H9 (cell line): ENCODE measurements at regions not wholly inside any gene's neighbourhood (a gene's known extent, or its start where the extent isn't known, plus 50 kb on each side); places are given as distances from the start of the nearest gene placed in this dataset.

Source experiments
- DNase-seq: peaks from one replicate; pipeline ENCODE4 v3.0.0-alpha.2; 2017
- H2AFZ ChIP-seq: one replicate; pipeline ENCODE4 v1.6.1; 2013; ENCODE audit warnings: mild to moderate bottlenecking, low read length, control low read depth, moderate library complexity
- H2AK5ac ChIP-seq: 2 replicates; pipeline ENCODE4 v1.6.1; 2013; ENCODE audit warnings: low read length, control low read depth, mixed read lengths; ENCODE audit not compliant: insufficient read length
- H2BK120ac ChIP-seq: one replicate; pipeline ENCODE4 v1.6.1; 2013; ENCODE audit warnings: low read depth, mild to moderate bottlenecking, low read length, control low read depth, inconsistent platforms; ENCODE audit not compliant: poor library complexity, severe bottlenecking
- H2BK12ac ChIP-seq: 2 replicates; pipeline ENCODE4 v1.6.1; 2013; ENCODE audit warnings: low read length, control low read depth, mixed read lengths, low read depth; ENCODE audit not compliant: insufficient read length
- H2BK15ac ChIP-seq: 2 replicates; pipeline ENCODE4 v1.6.1; 2013; ENCODE audit warnings: low read depth, low read length, control low read depth
- H2BK20ac ChIP-seq: one replicate; pipeline ENCODE4 v1.6.1; 2013; ENCODE audit warnings: low read depth, mild to moderate bottlenecking, low read length, control low read depth, inconsistent platforms; ENCODE audit not compliant: poor library complexity, severe bottlenecking
- H2BK5ac ChIP-seq: 2 replicates; pipeline ENCODE4 v1.6.1; 2013; ENCODE audit warnings: low read length, control low read depth, mixed read lengths; ENCODE audit not compliant: insufficient read length
- H3K14ac ChIP-seq: 2 replicates; pipeline ENCODE4 v1.6.1; 2013; ENCODE audit warnings: low read length, control low read depth; ENCODE audit not compliant: insufficient read depth
- H3K18ac ChIP-seq: 2 replicates; pipeline ENCODE4 v1.6.1; 2013; ENCODE audit warnings: low read depth, mild to moderate bottlenecking, mixed read lengths, low read length, control low read depth; ENCODE audit not compliant: insufficient read length
- H3K23ac ChIP-seq: 2 replicates; pipeline ENCODE4 v1.6.1; 2013; ENCODE audit warnings: low read length, control low read depth, mixed read lengths, low read depth; ENCODE audit not compliant: insufficient read length
- H3K23me2 ChIP-seq: 2 replicates; pipeline ENCODE4 v1.6.1; 2013; ENCODE audit warnings: low read depth, mild to moderate bottlenecking, mixed read lengths, low read length, control low read depth; ENCODE audit not compliant: insufficient read length, poor library complexity, severe bottlenecking
- H3K27ac ChIP-seq: 2 replicates; pipeline ENCODE4 v1.5.1; 2013; ENCODE audit warnings: low read length, control low read depth, mixed read lengths, low read depth; ENCODE audit not compliant: insufficient read length
- H3K27me3 ChIP-seq: 2 replicates; pipeline ENCODE4 v1.6.1; 2013; ENCODE audit warnings: low read length, control low read depth, inconsistent platforms; ENCODE audit not compliant: insufficient read depth
- H3K4ac ChIP-seq: 2 replicates; pipeline ENCODE4 v1.6.1; 2013; ENCODE audit warnings: low read depth, mild to moderate bottlenecking, control low read depth, inconsistent platforms, low read length, moderate library complexity
- H3K4me1 ChIP-seq: 2 replicates; pipeline ENCODE4 v1.6.1; 2013; ENCODE audit warnings: low read length, control low read depth, inconsistent platforms; ENCODE audit not compliant: insufficient read depth
- H3K4me2 ChIP-seq: 2 replicates; pipeline ENCODE4 v1.6.1; 2013; ENCODE audit warnings: low read length, control low read depth, mixed read lengths; ENCODE audit not compliant: insufficient read length, insufficient read depth
- H3K56ac ChIP-seq: 2 replicates; pipeline ENCODE4 v1.6.1; 2013; ENCODE audit warnings: low read depth, mild to moderate bottlenecking, mixed read lengths, low read length, control low read depth; ENCODE audit not compliant: insufficient read length
- H3K79me1 ChIP-seq: 2 replicates; pipeline ENCODE4 v1.6.1; 2013; ENCODE audit warnings: low read depth, mild to moderate bottlenecking, moderate library complexity, low read length, control low read depth, inconsistent platforms; ENCODE audit not compliant: insufficient read depth, poor library complexity, severe bottlenecking
- H3K79me2 ChIP-seq: 2 replicates; pipeline ENCODE4 v1.6.1; 2013; ENCODE audit warnings: low read length, control low read depth, inconsistent platforms; ENCODE audit not compliant: insufficient read depth
- H3K9ac ChIP-seq: 2 replicates; pipeline ENCODE4 v1.6.1; 2013; ENCODE audit warnings: low read length, control low read depth, mixed read lengths; ENCODE audit not compliant: insufficient read length; ENCODE audit errors: extremely low read depth
- H3K9me3 ChIP-seq: one replicate; pipeline ENCODE4 v1.6.1; 2013; ENCODE audit warnings: low read depth, low read length, inconsistent platforms; ENCODE audit not compliant: control insufficient read depth
- H3T11ph ChIP-seq: one replicate; pipeline ENCODE4 v1.6.1; 2013; ENCODE audit warnings: mild to moderate bottlenecking, low read length, control low read depth, inconsistent platforms
- H4K20me1 ChIP-seq: one replicate; pipeline ENCODE4 v1.6.1; 2013; ENCODE audit not compliant: control insufficient read depth, insufficient read length, insufficient read depth
- H4K5ac ChIP-seq: 2 replicates; pipeline ENCODE4 v1.6.1; 2013; ENCODE audit warnings: low read depth, mild to moderate bottlenecking, mixed read lengths, low read length, control low read depth; ENCODE audit not compliant: insufficient read length
- H4K8ac ChIP-seq: replicated peaks from 2 replicates; pipeline ENCODE4 v1.6.1; 2013; ENCODE audit warnings: low read length, control low read depth, mixed read lengths, low read depth; ENCODE audit not compliant: insufficient read length
- H4K91ac ChIP-seq: 2 replicates; pipeline ENCODE4 v1.6.1; 2013; ENCODE audit warnings: low read depth, mild to moderate bottlenecking, moderate library complexity, mixed read lengths, low read length, control low read depth; ENCODE audit not compliant: insufficient read length
- H3K27ac Mint-ChIP-seq, 3 experiments: 2 replicates in 2 of 3; 3 replicates in 1 of 3; pipeline ENCODE4 v1.8.0; 2020 to 2021; ENCODE audit warnings: mixed read lengths in 3 of 3, mild to moderate bottlenecking in 1 of 3, moderate library complexity in 1 of 3
- H3K27me3 Mint-ChIP-seq: 2 replicates; pipeline ENCODE4 v1.8.0; 2021; ENCODE audit warnings: low read depth, mild to moderate bottlenecking, moderate library complexity, mixed read lengths
- H3K36me3 Mint-ChIP-seq, 3 experiments: 2 replicates in 2 of 3; 3 replicates in 1 of 3; pipeline ENCODE4 v1.8.0; 2020 to 2021; ENCODE audit warnings: low read depth in 3 of 3, mixed read lengths in 3 of 3; ENCODE audit not compliant: insufficient read depth in 1 of 3
- H3K4me1 Mint-ChIP-seq, 2 experiments: 2 replicates each; pipeline ENCODE4 v1.8.0; 2020; ENCODE audit warnings: mixed read lengths in 2 of 2
- H3K4me3 Mint-ChIP-seq, 2 experiments: 2 replicates in 1 of 2; 3 replicates in 1 of 2; pipeline ENCODE4 v1.8.0; 2020 to 2021; ENCODE audit warnings: mild to moderate bottlenecking in 2 of 2, mixed read lengths in 2 of 2, moderate library complexity in 1 of 2
- H3K9me3 Mint-ChIP-seq, 2 experiments: 2 replicates in 1 of 2; 3 replicates in 1 of 2; pipeline ENCODE4 v1.8.0; 2020; ENCODE audit warnings: mild to moderate bottlenecking in 2 of 2, mixed read lengths in 2 of 2, moderate library complexity in 1 of 2
- CTCF ChIP-seq: fragments of 200-600 bp; sonication (generic); conservative IDR thresholded peaks from 3 replicates; pipeline ENCODE4 v1.8.0; 2021; ENCODE audit warnings: antibody characterized with exemption, mild to moderate bottlenecking
- WGBS: extraction: QIAGEN DNeasy Blood & Tissue Kit; methylation state at CpG from one replicate; pipeline ENCODE4 v1.1.7; 2013; ENCODE audit warnings: missing lambda C conversion rate, low lambda C conversion rate, mixed read lengths; ENCODE audit not compliant: insufficient read length; ENCODE audit errors: extremely low coverage; 5-methylcytosine and 5-hydroxymethylcytosine counted together

DNA sequence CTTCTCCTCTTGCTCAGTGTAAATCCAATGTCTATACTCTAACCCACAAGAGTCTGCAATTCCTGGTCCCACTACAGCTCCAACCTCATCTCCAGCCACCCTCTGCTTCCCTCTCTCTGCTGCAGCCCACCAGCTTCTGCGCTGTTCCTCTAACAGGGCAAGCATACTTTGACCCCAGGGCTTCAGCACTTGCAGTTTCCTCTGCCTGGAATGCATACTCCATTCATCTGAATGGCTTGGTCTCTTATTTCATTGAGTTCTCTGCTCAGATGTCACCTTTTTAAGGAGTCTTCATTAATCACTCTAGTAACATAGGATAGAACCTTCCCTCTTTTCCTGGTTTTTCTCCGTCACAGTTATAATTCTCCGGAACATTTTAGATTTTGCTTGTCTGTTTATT is 141.6 kb downstream of the BUD13 start:
- Histone ChIP-seq H4K91ac (no peak overlapping the region), H3K23ac (no peak overlapping the region), H3K56ac (no peak overlapping the region), H3K23me2 (no peaks in the 10 kb centered on the region), H3T11ph (no peak overlapping the region), H2BK120ac (no peak overlapping the region), H3K4me2 (no peak overlapping the region), H2AK5ac (no peak overlapping the region), H3K9me3 (no peaks in the 10 kb centered on the region), H2AFZ (no peak overlapping the region), H3K79me2 (no peaks in the 10 kb centered on the region), H3K27me3 (no peaks in the 10 kb centered on the region), H3K27ac (no peak overlapping the region), H3K18ac (no peak overlapping the region), H3K79me1 (no peaks in the 10 kb centered on the region), H4K20me1 (no peaks in the 10 kb centered on the region), H2BK5ac (no peak overlapping the region), H2BK12ac (no peak overlapping the region), H3K14ac (no peak overlapping the region), H4K5ac (no peak overlapping the region), H3K9ac (no peak overlapping the region), H2BK20ac (no peak overlapping the region), H3K4ac (no peak overlapping the region), H2BK15ac (no peak overlapping the region), H3K4me1 (no peaks in the 10 kb centered on the region; the same call in 1 of the 2 replicates), H4K8ac (no peak overlapping the region)
- no CpG with 5 or more reads among the region's 3 CpGs for WGBS
- H3K9me3 Mint-ChIP-seq = peaks cover 0 to 6% of the 10 kb centered on the region in 2 experiments; a peak in 2 of 5 replicates
- no peak overlapping the region for H3K4me3 Mint-ChIP-seq
- peaks cover 22% of the 10 kb centered on the region for H3K27me3 Mint-ChIP-seq
- no peak for TF ChIP-seq CTCF
- no peaks in the 10 kb centered on the region for H3K36me3 Mint-ChIP-seq
- H3K4me1 Mint-ChIP-seq = peaks cover 5 to 9% of the 10 kb centered on the region in 2 experiments
- no peak overlapping the region for H3K27ac Mint-ChIP-seq
- peak; percentile 23 for DNase-seq
